ENCODE measurements at regions not wholly inside any gene's neighbourhood (a gene's known extent, or its start where the extent isn't known, plus 50 kb on each side); places are given as distances from the start of the nearest gene placed in this dataset.

GRCh38 chr9:82581516-82581915, 481.4 kb downstream of the RASEF start:
- TF ChIP-seq CTCF (IDR thresholded peaks at IDR 0.05) (no peak), EZH2 (IDR thresholded peaks at IDR 0.05; ENCODE audit: borderline replicate concordance, insufficient read depth, low read depth, low read length, poor library complexity, severe bottlenecking) (no peak)
